HepG2 (cell line): ENCODE measurements at regions not wholly inside any gene's neighbourhood (a gene's known extent, or its start where the extent isn't known, plus 50 kb on each side); places are given as distances from the start of the nearest gene placed in this dataset.

Experiments
- ATAC-seq: fragments of 200-7000 bp; cut with Tn5 transposase; 3 replicates; pipeline ENCODE4 v1.9.1; 2020; ENCODE audit warnings: mild to moderate bottlenecking, moderate library complexity
- BruUV-seq: library from RNA; stranded (reverse); fragments of 400-500 nt; replicated peaks from 2 replicates; lab custom pipeline; 2021; lab: Mats Ljungman, UMichigan
- CTCF ChIA-PET: fragments of 300-600 bp; formaldehyde crosslinking; extraction: SDS; loops from one replicate; lab custom pipeline; 2021; ENCODE audit warnings: low total read pairs, inconsistent platforms, low intra/inter-chr PET ratio; lab: Yijun Ruan, JAX
- POLR2A ChIA-PET: fragments of 350-600 bp; sonication (Branson Sonifier 250); formaldehyde crosslinking; loops from one replicate; lab custom pipeline; 2020; ENCODE audit warnings: antibody characterized with exemption, inconsistent platforms; lab: Yijun Ruan, JAX
- DNase-seq: peaks from one replicate; pipeline ENCODE4 v3.0.0-alpha.2; 2015; ENCODE audit warnings: low spot score
- FAIRE-seq: peaks from 3 replicates; lab custom pipeline; 2011; peaks lifted over from hg19 to GRCh38; lab: Jason Lieb, UNC
- H2AFZ ChIP-seq: one replicate; pipeline ENCODE4 v1.6.1; 2011; ENCODE audit warnings: low read length, inconsistent platforms
- H3K27ac ChIP-seq: fragments of 300-600 bp; 3 replicates; pipeline ENCODE4 v1.8.0; 2011; ENCODE audit warnings: mixed run types, mild to moderate bottlenecking, mixed read lengths, low read length, inconsistent platforms; ENCODE audit not compliant: insufficient read depth; ENCODE audit errors: extremely low read length
- H3K27me3 ChIP-seq, 2 experiments: fragments of 200-600 bp in 1 of 2; 2 replicates in 1 of 2; 3 replicates in 1 of 2; pipeline versions ENCODE4 v1.6.0 to v1.8.0; 2011; ENCODE audit warnings: low read length in 2 of 2, mild to moderate bottlenecking in 2 of 2, moderate library complexity in 2 of 2, inconsistent platforms in 1 of 2; ENCODE audit not compliant: insufficient read depth in 2 of 2, control insufficient read depth in 1 of 2
- H3K36me3 ChIP-seq, 2 experiments: fragments of 200-600 bp in 1 of 2; replicated peaks in 1 of 2; 2 replicates in 1 of 2; 3 replicates in 1 of 2; pipeline versions ENCODE4 v1.5.1 to v1.8.0; 2011; ENCODE audit warnings: low read length in 2 of 2, inconsistent platforms in 1 of 2; ENCODE audit not compliant: insufficient read depth in 2 of 2, control insufficient read depth in 1 of 2
- H3K4me1 ChIP-seq: 2 replicates; pipeline ENCODE4 v1.5.1; 2012; ENCODE audit warnings: low read length, inconsistent platforms; ENCODE audit not compliant: insufficient read depth
- H3K4me2 ChIP-seq: 2 replicates; pipeline ENCODE4 v1.6.0; 2011; ENCODE audit warnings: low read depth, low read length, inconsistent platforms
- H3K4me3 ChIP-seq, 3 experiments: fragments of 200-600 bp in 1 of 3; sonication (generic), shearing (Covaris generic) in 1 of 3; replicated peaks in 1 of 3; 2 replicates each; pipeline ENCODE4 v1.5.1; 2011 to 2016; ENCODE audit warnings: low read length in 3 of 3, inconsistent platforms in 2 of 3, low read depth in 2 of 3, mild to moderate bottlenecking in 2 of 3, control low read depth in 1 of 3, mixed read lengths in 1 of 3; ENCODE audit not compliant: insufficient read depth in 1 of 3
- H3K79me2 ChIP-seq: one replicate; pipeline ENCODE4 v1.6.1; 2011; ENCODE audit warnings: low read length, inconsistent platforms; ENCODE audit not compliant: insufficient read depth
- H3K9ac ChIP-seq: 2 replicates; pipeline ENCODE4 v1.6.0; 2011; ENCODE audit warnings: mild to moderate bottlenecking, low read depth, low read length, inconsistent platforms; ENCODE audit not compliant: insufficient read depth
- H3K9me3 ChIP-seq: 2 replicates; pipeline ENCODE4 v1.5.1; 2012; ENCODE audit warnings: mild to moderate bottlenecking, low read length
- H4K20me1 ChIP-seq: 2 replicates; pipeline ENCODE4 v1.6.0; 2011; ENCODE audit warnings: inconsistent platforms, mild to moderate bottlenecking, low read length, moderate library complexity; ENCODE audit not compliant: insufficient read depth
- ATF7-NPFF ChIP-seq: sonication (generic); formaldehyde crosslinking; IDR thresholded peaks from 2 replicates; pipeline ENCODE4 v1.8.1; 2023; ENCODE audit warnings: mild to moderate bottlenecking, low read depth, missing genetic modification reagents, moderate library complexity
- CC2D1A ChIP-seq: sonication (generic); formaldehyde crosslinking; IDR thresholded peaks from 2 replicates; pipeline ENCODE4 v1.8.1; 2023; ENCODE audit warnings: mild to moderate bottlenecking, missing genetic modification reagents
- EED ChIP-seq: sonication (generic); formaldehyde crosslinking; IDR thresholded peaks from 2 replicates; pipeline ENCODE4 v1.5.0; 2020; ENCODE audit warnings: mild to moderate bottlenecking, missing genetic modification reagents
- ETV6 ChIP-seq: sonication (generic); formaldehyde crosslinking; conservative IDR thresholded peaks from 2 replicates; pipeline ENCODE4 v1.4.0; 2020; ENCODE audit warnings: missing genetic modification reagents
- FOXO1 ChIP-seq: sonication (generic); formaldehyde crosslinking; IDR thresholded peaks from 2 replicates; pipeline ENCODE4 v1.4.0; 2020; ENCODE audit warnings: missing genetic modification reagents
- HDAC6 ChIP-seq: fragments of 200-600 bp; sonication (generic); IDR thresholded peaks from 2 replicates; pipeline ENCODE4 v1.7.0; 2017; ENCODE audit warnings: mild to moderate bottlenecking, antibody characterized with exemption, low read length, low read depth
- MAFK ChIP-seq, 2 experiments: IDR thresholded peaks in 1 of 2; conservative IDR thresholded peaks in 1 of 2; 2 replicates each; pipeline ENCODE4 v1.6.1; 2011; ENCODE audit warnings: improper control_type of control experiment in 2 of 2, low read length in 2 of 2
- PAWR ChIP-seq: sonication (generic); formaldehyde crosslinking; IDR thresholded peaks from 2 replicates; pipeline ENCODE4 v1.4.0; 2020; ENCODE audit warnings: missing genetic modification reagents, mild to moderate bottlenecking, borderline replicate concordance
- PHF5A ChIP-seq: IDR thresholded peaks from one replicate; pipeline ENCODE4 v1.6.1; 2018; ENCODE audit warnings: low read depth, missing genetic modification reagents; ENCODE audit not compliant: unreplicated experiment
- ZBTB42 ChIP-seq: sonication (generic); formaldehyde crosslinking; IDR thresholded peaks from 2 replicates; pipeline ENCODE4 v1.5.0; 2020; ENCODE audit warnings: mild to moderate bottlenecking, missing genetic modification reagents
- ZNF12 ChIP-seq: sonication (generic); formaldehyde crosslinking; IDR thresholded peaks from 2 replicates; pipeline ENCODE4 v1.5.0; 2020; ENCODE audit warnings: missing genetic modification reagents
- ZNF260 ChIP-seq: sonication (generic); formaldehyde crosslinking; IDR thresholded peaks from 2 replicates; pipeline ENCODE4 v1.4.0; 2020; ENCODE audit warnings: missing genetic modification reagents, low read depth, mild to moderate bottlenecking, borderline replicate concordance
- ZNF34 ChIP-seq: sonication (generic); formaldehyde crosslinking; IDR thresholded peaks from 2 replicates; pipeline ENCODE4 v1.4.0; 2020; ENCODE audit warnings: mild to moderate bottlenecking, missing genetic modification reagents, borderline replicate concordance
- ZNF382 ChIP-seq: sonication (generic); formaldehyde crosslinking; IDR thresholded peaks from 2 replicates; pipeline ENCODE4 v1.5.0; 2020; ENCODE audit warnings: missing genetic modification reagents, mild to moderate bottlenecking, borderline replicate concordance
- ZNF446 ChIP-seq: sonication (generic); formaldehyde crosslinking; IDR thresholded peaks from 2 replicates; pipeline ENCODE4 v1.5.0; 2020; ENCODE audit warnings: mild to moderate bottlenecking, missing genetic modification reagents
- ZNF550 ChIP-seq: sonication (generic); formaldehyde crosslinking; IDR thresholded peaks from 2 replicates; pipeline ENCODE4 v1.4.0; 2020; ENCODE audit warnings: mild to moderate bottlenecking, missing genetic modification reagents, borderline replicate concordance
- ZNF660 ChIP-seq: sonication (generic); formaldehyde crosslinking; IDR thresholded peaks from 2 replicates; pipeline ENCODE4 v1.5.1; 2020; ENCODE audit warnings: mild to moderate bottlenecking, low read depth, missing genetic modification reagents, borderline replicate concordance
- ZNF720 ChIP-seq: sonication (generic); formaldehyde crosslinking; IDR thresholded peaks from 2 replicates; pipeline ENCODE4 v1.4.0; 2020; ENCODE audit warnings: missing genetic modification reagents
- WGBS: methylation state at CpG from one replicate; pipeline ENCODE4 v1.1.6; 2017; ENCODE audit warnings: low lambda C conversion rate; 5-methylcytosine and 5-hydroxymethylcytosine counted together
- in situ Hi-C: cut with HindIII; loops from 2 replicates; pipeline ENCODE4 v1.10.0; 2017; ENCODE audit warnings: low pct_unique_long_range_greater_than_20kb; ENCODE audit not compliant: extremely low pct_ligation_motif_present
- intact Hi-C: fragments of 100-400 bp; cut with micrococcal nuclease; formaldehyde crosslinking; loops from one replicate; pipeline ENCODE4 v1.10.0; 2022; ENCODE audit not compliant: unreplicated experiment
- TF ChIP-seq, protein P1 (sequence below): sonication (generic); formaldehyde crosslinking; IDR thresholded peaks from 2 replicates; pipeline ENCODE4 v1.4.0; 2020; ENCODE audit warnings: missing genetic modification reagents
- TF ChIP-seq, protein P2 (sequence below): sonication (generic); formaldehyde crosslinking; IDR thresholded peaks from 2 replicates; pipeline ENCODE4 v1.4.0; 2020; ENCODE audit warnings: mild to moderate bottlenecking, missing genetic modification reagents, borderline replicate concordance

DNA sequence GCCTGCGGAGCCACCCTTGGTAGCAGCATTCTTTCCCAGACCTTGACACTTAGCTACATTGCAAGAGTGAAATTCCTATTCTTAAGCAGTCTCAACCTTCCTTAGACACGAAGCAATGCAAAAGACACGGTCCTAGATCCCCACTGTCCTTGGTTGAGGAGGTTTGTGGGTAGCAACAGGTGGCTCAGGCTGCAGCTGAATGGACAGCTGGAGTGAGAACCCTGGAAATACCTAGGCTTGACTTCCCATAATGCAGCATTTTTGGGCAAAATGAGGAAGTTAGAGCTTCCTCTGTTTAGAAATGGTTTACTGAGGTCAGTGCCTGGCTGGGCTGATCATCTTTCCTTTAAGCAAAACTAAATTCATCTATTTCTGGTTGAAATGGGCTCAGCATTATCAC is 296.6 kb downstream of the RFC3 start (continued):
- TF ChIP-seq ETV6 (CRISPR knock-in tag), result no peak
- TF ChIP-seq ZNF660 (CRISPR knock-in tag), result no peak

DNA sequence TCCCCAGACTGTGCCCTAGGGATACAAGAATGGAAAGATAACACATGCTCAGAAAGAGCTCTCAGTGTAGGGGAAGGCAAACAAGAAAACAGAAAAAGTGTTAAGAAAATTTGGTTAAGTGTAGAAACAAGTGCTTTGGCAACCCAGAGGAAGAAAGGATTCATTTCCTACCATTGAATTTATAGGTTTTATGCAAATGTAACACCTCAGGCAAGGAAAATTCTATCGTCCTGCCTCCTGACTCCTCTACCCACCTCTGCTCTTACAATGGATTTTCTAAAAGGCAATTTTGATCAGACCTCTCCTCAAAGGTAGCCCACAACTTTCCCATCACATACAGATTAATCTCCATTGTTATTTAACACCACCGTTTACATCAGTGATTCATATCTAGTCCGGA is 298.7 kb downstream of the RFC3 start:
- intact Hi-C loops, result no loop called here
- FAIRE-seq, result no peak
- POLR2A ChIA-PET, result no interaction called here
- 79% methylated on average over 3 of the region's 3 CpGs for WGBS
- H3K4me2 ChIP-seq, result no peak overlapping the region
- no peaks in the 10 kb centered on the region for H3K79me2 ChIP-seq
- no peak overlapping the region for H3K9ac ChIP-seq
- no peaks in the 10 kb centered on the region for H3K4me1 ChIP-seq
- no peaks in the 10 kb centered on the region for H4K20me1 ChIP-seq
- in situ Hi-C loops, result no loop called here
- no peak overlapping the region for H2AFZ ChIP-seq
- CTCF ChIA-PET, result no interaction called here
- BruUV-seq, result no TSS peak
- H3K27ac ChIP-seq, result no peak overlapping the region
- ATAC-seq, result no peak
- no peaks in the 10 kb centered on the region for H3K36me3 ChIP-seq
- H3K4me3 ChIP-seq, result no peak overlapping the region
- DNase-seq, result no peak
- H3K27me3 ChIP-seq, result no peaks in the 10 kb centered on the region
- no peaks in the 10 kb centered on the region for H3K9me3 ChIP-seq
- no peak for TF ChIP-seq HDAC6
- TF ChIP-seq ZBTB42, result no peak
- no peak for TF ChIP-seq EED (CRISPR knock-in tag)
- no peak for TF ChIP-seq ZNF720 (CRISPR knock-in tag)
- no peak for TF ChIP-seq PHF5A
- TF ChIP-seq, protein P1, sequence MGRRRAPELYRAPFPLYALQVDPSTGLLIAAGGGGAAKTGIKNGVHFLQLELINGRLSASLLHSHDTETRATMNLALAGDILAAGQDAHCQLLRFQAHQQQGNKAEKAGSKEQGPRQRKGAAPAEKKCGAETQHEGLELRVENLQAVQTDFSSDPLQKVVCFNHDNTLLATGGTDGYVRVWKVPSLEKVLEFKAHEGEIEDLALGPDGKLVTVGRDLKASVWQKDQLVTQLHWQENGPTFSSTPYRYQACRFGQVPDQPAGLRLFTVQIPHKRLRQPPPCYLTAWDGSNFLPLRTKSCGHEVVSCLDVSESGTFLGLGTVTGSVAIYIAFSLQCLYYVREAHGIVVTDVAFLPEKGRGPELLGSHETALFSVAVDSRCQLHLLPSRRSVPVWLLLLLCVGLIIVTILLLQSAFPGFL (CRISPR knock-in tag), result no peak
- TF ChIP-seq ZNF260 (CRISPR knock-in tag), result no peak
- TF ChIP-seq ZNF12 (CRISPR knock-in tag), result no peak
- TF ChIP-seq ZNF550 (CRISPR knock-in tag), result no peak
- no peak for TF ChIP-seq PAWR (CRISPR knock-in tag)
- TF ChIP-seq ZNF34 (CRISPR knock-in tag), result no peak
- TF ChIP-seq CC2D1A (CRISPR knock-in tag), result no peak
- TF ChIP-seq ATF7-NPFF (CRISPR knock-in tag), result no peak
- no peak for TF ChIP-seq ZNF382 (CRISPR knock-in tag)
- TF ChIP-seq, protein P2, sequence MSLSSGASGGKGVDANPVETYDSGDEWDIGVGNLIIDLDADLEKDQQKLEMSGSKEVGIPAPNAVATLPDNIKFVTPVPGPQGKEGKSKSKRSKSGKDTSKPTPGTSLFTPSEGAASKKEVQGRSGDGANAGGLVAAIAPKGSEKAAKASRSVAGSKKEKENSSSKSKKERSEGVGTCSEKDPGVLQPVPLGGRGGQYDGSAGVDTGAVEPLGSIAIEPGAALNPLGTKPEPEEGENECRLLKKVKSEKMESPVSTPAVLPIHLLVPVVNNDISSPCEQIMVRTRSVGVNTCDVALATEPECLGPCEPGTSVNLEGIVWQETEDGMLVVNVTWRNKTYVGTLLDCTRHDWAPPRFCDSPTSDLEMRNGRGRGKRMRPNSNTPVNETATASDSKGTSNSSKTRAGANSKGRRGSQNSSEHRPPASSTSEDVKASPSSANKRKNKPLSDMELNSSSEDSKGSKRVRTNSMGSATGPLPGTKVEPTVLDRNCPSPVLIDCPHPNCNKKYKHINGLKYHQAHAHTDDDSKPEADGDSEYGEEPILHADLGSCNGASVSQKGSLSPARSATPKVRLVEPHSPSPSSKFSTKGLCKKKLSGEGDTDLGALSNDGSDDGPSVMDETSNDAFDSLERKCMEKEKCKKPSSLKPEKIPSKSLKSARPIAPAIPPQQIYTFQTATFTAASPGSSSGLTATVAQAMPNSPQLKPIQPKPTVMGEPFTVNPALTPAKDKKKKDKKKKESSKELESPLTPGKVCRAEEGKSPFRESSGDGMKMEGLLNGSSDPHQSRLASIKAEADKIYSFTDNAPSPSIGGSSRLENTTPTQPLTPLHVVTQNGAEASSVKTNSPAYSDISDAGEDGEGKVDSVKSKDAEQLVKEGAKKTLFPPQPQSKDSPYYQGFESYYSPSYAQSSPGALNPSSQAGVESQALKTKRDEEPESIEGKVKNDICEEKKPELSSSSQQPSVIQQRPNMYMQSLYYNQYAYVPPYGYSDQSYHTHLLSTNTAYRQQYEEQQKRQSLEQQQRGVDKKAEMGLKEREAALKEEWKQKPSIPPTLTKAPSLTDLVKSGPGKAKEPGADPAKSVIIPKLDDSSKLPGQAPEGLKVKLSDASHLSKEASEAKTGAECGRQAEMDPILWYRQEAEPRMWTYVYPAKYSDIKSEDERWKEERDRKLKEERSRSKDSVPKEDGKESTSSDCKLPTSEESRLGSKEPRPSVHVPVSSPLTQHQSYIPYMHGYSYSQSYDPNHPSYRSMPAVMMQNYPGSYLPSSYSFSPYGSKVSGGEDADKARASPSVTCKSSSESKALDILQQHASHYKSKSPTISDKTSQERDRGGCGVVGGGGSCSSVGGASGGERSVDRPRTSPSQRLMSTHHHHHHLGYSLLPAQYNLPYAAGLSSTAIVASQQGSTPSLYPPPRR (CRISPR knock-in tag), result no peak
- TF ChIP-seq MAFK (conservative IDR thresholded peaks at IDR 0.05 in 1 of 2, IDR thresholded peaks at IDR 0.05 in 1 of 2; ENCODE audit: low read length in 2 of 2), result no peak
- no peak for TF ChIP-seq ZNF446
- no peak for TF ChIP-seq FOXO1
